Stimulated activated CD4-positive, alpha-beta T cell treated with anti-CD3 and anti-CD28 coated beads, Interleukin-2, amount 100 ng/mL, for 48 hours (primary cell): ENCODE measurements at regions not wholly inside any gene's neighbourhood (a gene's known extent, or its start where the extent isn't known, plus 50 kb on each side); places are given as distances from the start of the nearest gene placed in this dataset.

ENCODE experiments used
- DNase-seq, 2 donors: peaks; one replicate each; pipeline ENCODE4 v3.0.0-alpha.2; 2020

GRCh38 chr5:133794771-133795415 is 173.5 kb downstream of the C5orf15 start:
- no peak for DNase-seq

GRCh38 chr5:133793756-133794465 is 174.5 kb downstream of the C5orf15 start:
- DNase-seq, result no peak

GRCh38 chr5:133792655-133793054 is 175.8 kb downstream of the C5orf15 start:
- DNase-seq, result no peak

GRCh38 chr5:133792024-133792423 is 176.4 kb downstream of the C5orf15 start:
- DNase-seq, result no peak

- DNase-seq, result no peak
Observed at GRCh38 chr5:133790898-133791297, 177.5 kb downstream of the C5orf15 start.

GRCh38 chr5:133789428-133789827 is 177.1 kb upstream of the FSTL4 start:
- DNase-seq, result no peak

- no peak for DNase-seq
Observed at GRCh38 chr5:133788121-133788520, 175.8 kb upstream of the FSTL4 start.

GRCh38 chr5:133786420-133786819 is 174.1 kb upstream of the FSTL4 start:
- DNase-seq, result no peak

GRCh38 chr5:133785182-133785581 is 172.8 kb upstream of the FSTL4 start:
- DNase-seq, result no peak

GRCh38 chr5:133783481-133783880 is 171.1 kb upstream of the FSTL4 start:
- DNase-seq, result no peak

GRCh38 chr5:133782736-133783135 is 170.4 kb upstream of the FSTL4 start:
- DNase-seq, result no peak

GRCh38 chr5:133781436-133782225 is 169.3 kb upstream of the FSTL4 start:
- no peak for DNase-seq

GRCh38 chr5:133780619-133781280 is 168.4 kb upstream of the FSTL4 start:
- no peak for DNase-seq

- DNase-seq, result no peak
Observed at GRCh38 chr5:133779828-133780475, 167.6 kb upstream of the FSTL4 start.

- DNase-seq, result no peak
Observed at GRCh38 chr5:133778636-133779035, 166.3 kb upstream of the FSTL4 start.

- DNase-seq, result no peak
Observed at GRCh38 chr5:133777951-133778350, 165.6 kb upstream of the FSTL4 start.

GRCh38 chr5:133775584-133776304 is 163.4 kb upstream of the FSTL4 start:
- no peak for DNase-seq

GRCh38 chr5:133773247-133774202 is 161.2 kb upstream of the FSTL4 start:
- no peak for DNase-seq

- DNase-seq, result no peak
Observed at GRCh38 chr5:133769842-133770241, 157.5 kb upstream of the FSTL4 start.

- no peak for DNase-seq
Observed at GRCh38 chr5:133763744-133764143, 151.4 kb upstream of the FSTL4 start.

- DNase-seq, result no peak
Observed at GRCh38 chr5:133761632-133762031, 149.3 kb upstream of the FSTL4 start.
